ENCODE measurements at regions not wholly inside any gene's neighbourhood (a gene's known extent, or its start where the extent isn't known, plus 50 kb on each side); places are given as distances from the start of the nearest gene placed in this dataset.

- TF ChIP-seq POLR2AphosphoS5 (IDR thresholded peaks at IDR 0.05; ENCODE audit: borderline replicate concordance, low read depth, low read length) (no peak), EZH2 (IDR thresholded peaks at IDR 0.05) (no peak), FOXP2 (optimal IDR thresholded peaks at IDR 0.05; ENCODE audit: control extremely low read depth, extremely low read length, insufficient read depth) (no peak)
Measured at GRCh38 chr1:191589536-191589935, 568.7 kb upstream of the RGS18 start.
